Left lung (tissue), 4 donors: ENCODE measurements at regions not wholly inside any gene's neighbourhood (a gene's known extent, or its start where the extent isn't known, plus 50 kb on each side); places are given as distances from the start of the nearest gene placed in this dataset.
"Not testable (repeated sequence)": the region's sequence is repeated elsewhere in the genome, so short reads cannot be mapped to it uniquely, and the experiment has no call there.

Experiments
- ATAC-seq: fragments of 200-7000 bp; cut with Tn5 transposase; one replicate; pipeline ENCODE4 v1.9.1; 2020; ENCODE audit warnings: moderate library complexity
- DNase-seq, 4 donors: peaks; one replicate each; pipeline ENCODE4 v3.0.0-alpha.2; 2013 to 2020
- H3K27ac ChIP-seq, 2 donors: fragments of 200-600 bp; sonication (generic) in 1 of 2; one replicate each; pipeline versions ENCODE4 v1.5.0 to v1.8.0; 2020 to 2021
- H3K27me3 ChIP-seq, 2 donors: fragments of 200-600 bp; sonication (generic) in 1 of 2; one replicate each; pipeline versions ENCODE4 v1.5.0 to v1.8.0; 2020 to 2021
- H3K36me3 ChIP-seq, 2 donors: fragments of 200-600 bp; sonication (generic) in 1 of 2; one replicate each; pipeline versions ENCODE4 v1.5.0 to v1.8.0; 2020 to 2021
- H3K4me1 ChIP-seq, 2 donors: fragments of 200-600 bp; one replicate each; pipeline ENCODE4 v1.8.0; 2021
- H3K4me3 ChIP-seq, 2 donors: fragments of 200-600 bp; sonication (generic) in 1 of 2; one replicate each; pipeline versions ENCODE4 v1.5.0 to v1.8.0; 2020 to 2021; ENCODE audit warnings: mild to moderate bottlenecking in 1 of 2
- H3K9me3 ChIP-seq, 2 donors: fragments of 200-600 bp; sonication (generic) in 1 of 2; one replicate each; pipeline versions ENCODE4 v1.5.0 to v1.8.0; 2020 to 2021
- intact Hi-C, 2 donors: fragments of 100-400 bp; cut with DNase I; formaldehyde crosslinking; loops; one replicate each; pipeline versions ENCODE4 v1.11.2 to v1.14.2; 2022
- TF ChIP-seq, protein P1 (sequence below), 2 donors: fragments of 200-600 bp; sonication (generic) in 1 of 2; IDR thresholded peaks; one replicate each; pipeline versions ENCODE4 v1.5.0 to v1.8.0; 2021; ENCODE audit warnings: antibody characterized with exemption in 2 of 2
- donor health status: DM: no; HTN: yes; CAD: no.
- donor health status: DM: no; HTN: no; CAD: no.

DNA sequence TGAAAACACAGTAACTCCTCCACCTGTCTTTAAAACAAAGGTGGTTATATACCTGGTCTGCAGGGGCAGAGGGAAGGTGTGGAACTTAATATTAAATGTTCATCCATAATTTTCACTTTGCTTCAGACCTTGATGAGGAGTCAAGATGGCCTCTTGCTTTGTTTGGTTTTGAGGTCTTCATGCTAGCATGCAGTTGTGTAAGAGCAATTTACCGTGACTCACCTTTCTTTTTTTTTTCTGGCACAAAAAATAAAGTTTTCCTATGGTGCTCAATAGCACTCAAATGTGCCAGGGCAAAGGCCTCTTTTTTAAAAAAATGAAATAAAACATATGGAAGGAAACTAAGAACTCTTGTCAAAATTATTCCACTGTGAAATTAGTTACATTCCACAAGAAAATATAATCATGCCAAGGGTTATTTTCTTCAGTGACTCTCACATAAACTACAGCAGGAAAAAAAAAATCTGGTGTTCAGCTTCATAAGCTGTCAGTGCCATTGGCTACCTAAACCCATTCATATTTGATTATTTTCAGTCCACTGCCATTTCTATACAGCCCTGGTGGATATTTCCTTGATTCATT is 128.2 kb downstream of the SLC7A11 start:
- intact Hi-C loops, result no loop called here
- H3K9me3 ChIP-seq, result no peaks in the 10 kb centered on the region
- H3K36me3 ChIP-seq, result no peaks in the 10 kb centered on the region
- no peaks in the 10 kb centered on the region for H3K4me1 ChIP-seq
- no peaks in the 10 kb centered on the region for H3K27me3 ChIP-seq
- TF ChIP-seq, protein P1, sequence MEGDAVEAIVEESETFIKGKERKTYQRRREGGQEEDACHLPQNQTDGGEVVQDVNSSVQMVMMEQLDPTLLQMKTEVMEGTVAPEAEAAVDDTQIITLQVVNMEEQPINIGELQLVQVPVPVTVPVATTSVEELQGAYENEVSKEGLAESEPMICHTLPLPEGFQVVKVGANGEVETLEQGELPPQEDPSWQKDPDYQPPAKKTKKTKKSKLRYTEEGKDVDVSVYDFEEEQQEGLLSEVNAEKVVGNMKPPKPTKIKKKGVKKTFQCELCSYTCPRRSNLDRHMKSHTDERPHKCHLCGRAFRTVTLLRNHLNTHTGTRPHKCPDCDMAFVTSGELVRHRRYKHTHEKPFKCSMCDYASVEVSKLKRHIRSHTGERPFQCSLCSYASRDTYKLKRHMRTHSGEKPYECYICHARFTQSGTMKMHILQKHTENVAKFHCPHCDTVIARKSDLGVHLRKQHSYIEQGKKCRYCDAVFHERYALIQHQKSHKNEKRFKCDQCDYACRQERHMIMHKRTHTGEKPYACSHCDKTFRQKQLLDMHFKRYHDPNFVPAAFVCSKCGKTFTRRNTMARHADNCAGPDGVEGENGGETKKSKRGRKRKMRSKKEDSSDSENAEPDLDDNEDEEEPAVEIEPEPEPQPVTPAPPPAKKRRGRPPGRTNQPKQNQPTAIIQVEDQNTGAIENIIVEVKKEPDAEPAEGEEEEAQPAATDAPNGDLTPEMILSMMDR (IDR thresholded peaks at IDR 0.05), result no peak
- H3K27ac ChIP-seq, result no peak overlapping the region
- ATAC-seq, result no peak
- no peak overlapping the region for H3K4me3 ChIP-seq
- DNase-seq, result no peak

DNA sequence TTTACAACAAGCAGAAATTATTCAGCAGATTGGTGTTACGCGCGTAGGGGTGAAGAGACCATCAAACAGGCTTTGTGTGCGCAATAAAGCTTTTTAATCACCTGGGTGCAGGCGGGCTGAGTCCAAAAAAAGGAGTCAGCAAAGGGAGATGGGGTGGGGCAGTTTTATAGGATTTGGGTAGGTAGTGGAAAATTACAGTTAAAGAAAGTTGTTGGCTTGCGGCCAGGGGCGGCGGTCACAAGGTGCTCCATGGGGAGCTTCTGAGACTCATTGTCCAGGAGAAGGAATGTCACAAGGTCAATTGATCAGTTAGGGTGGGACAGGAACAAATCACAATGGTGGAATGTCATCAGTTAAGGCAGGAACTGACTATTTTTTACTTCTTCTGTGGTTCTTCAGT is 129.3 kb downstream of the SLC7A11 start:
- intact Hi-C loops, H3K4me1 ChIP-seq, ATAC-seq: not testable (repeated sequence)

DNA sequence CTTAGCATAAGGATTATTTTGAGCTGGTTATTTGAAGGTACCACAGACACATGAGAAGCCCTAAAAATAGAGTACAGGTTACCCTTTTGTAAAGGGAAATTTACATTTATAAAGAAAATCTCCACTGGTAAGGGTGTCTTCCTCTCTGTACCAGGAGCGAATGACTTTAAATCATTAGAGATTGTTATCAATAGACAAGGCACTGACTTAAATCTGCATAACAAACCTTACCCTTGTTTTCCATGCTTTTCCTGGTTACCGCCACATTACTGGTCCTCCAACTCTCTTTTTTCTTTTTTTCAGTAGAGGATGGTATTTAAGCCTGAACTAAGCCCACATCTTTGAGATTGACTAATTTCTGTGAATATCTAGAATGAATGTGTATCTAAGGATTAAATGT is 129.8 kb downstream of the SLC7A11 start:
- Histone ChIP-seq H3K4me1 (no peaks in the 10 kb centered on the region), H3K36me3 (no peaks in the 10 kb centered on the region), H3K27ac (no peak overlapping the region), H3K4me3 (no peak overlapping the region), H3K27me3 (no peaks in the 10 kb centered on the region), H3K9me3 (peaks cover 0 to 5% of the 10 kb centered on the region in 2 donors)
- DNase-seq (no peak), ATAC-seq (no peak)
- intact Hi-C loops, result no loop called here
- TF ChIP-seq, protein P1 (IDR thresholded peaks at IDR 0.05), result no peak

More for the DNA sequence above, 129.3 kb downstream of the SLC7A11 start:
- H3K27ac ChIP-seq, H3K27me3 ChIP-seq, H3K9me3 ChIP-seq, DNase-seq, H3K36me3 ChIP-seq, H3K4me3 ChIP-seq: not testable (repeated sequence)

- Histone ChIP-seq H3K4me1 (no peaks in the 10 kb centered on the region), H3K27me3 (no peaks in the 10 kb centered on the region), H3K36me3 (no peaks in the 10 kb centered on the region), H3K27ac (no peak overlapping the region), H3K4me3 (no peak overlapping the region), H3K9me3 (peaks cover 0 to 5% of the 10 kb centered on the region in 2 donors)
- TF ChIP-seq, protein P1 (IDR thresholded peaks at IDR 0.05), result no peak
- ATAC-seq (no peak), DNase-seq (no peak)
- intact Hi-C loops, result no loop called here
These were observed 130.6 kb downstream of the SLC7A11 start for GRCh38 chr4:138111462-138112000.

- DNase-seq (no peak), ATAC-seq (no peak)
- intact Hi-C loops, result no loop called here
- H3K9me3 ChIP-seq, result peaks cover 0 to 5% of the 10 kb centered on the region in 2 donors
- H3K4me3 ChIP-seq, result no peak overlapping the region
- H3K27me3 ChIP-seq, result no peaks in the 10 kb centered on the region
- no peaks in the 10 kb centered on the region for H3K4me1 ChIP-seq
- TF ChIP-seq, protein P1 (IDR thresholded peaks at IDR 0.05), result no peak
- H3K27ac ChIP-seq, result no peak overlapping the region
- no peaks in the 10 kb centered on the region for H3K36me3 ChIP-seq
These were observed 131.3 kb downstream of the SLC7A11 start for GRCh38 chr4:138110815-138111214.

DNA sequence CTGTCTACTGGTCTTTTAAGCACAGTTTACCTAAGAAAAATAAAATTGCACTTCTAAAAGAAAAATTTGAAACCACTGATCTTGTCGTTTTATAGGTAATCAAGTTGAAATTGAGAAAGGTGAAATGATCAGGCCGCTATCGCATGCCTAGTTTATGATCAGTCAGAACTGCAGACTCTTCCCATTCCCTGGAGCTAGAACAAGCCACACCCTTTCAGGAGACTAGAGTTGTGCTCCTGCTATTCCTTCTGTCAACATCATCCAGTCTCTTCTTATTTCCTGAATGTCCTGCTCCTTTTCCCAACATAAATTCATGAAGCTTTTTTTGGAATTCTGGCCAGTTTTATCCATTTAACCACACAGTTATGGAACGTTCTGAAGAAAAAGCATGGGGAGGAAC is 135.1 kb downstream of the SLC7A11 start:
- Histone ChIP-seq H3K9me3 (peaks cover 0 to 5% of the 10 kb centered on the region in 2 donors), H3K27me3 (no peaks in the 10 kb centered on the region), H3K27ac (no peak overlapping the region), H3K36me3 (no peaks in the 10 kb centered on the region), H3K4me1 (no peaks in the 10 kb centered on the region), H3K4me3 (no peak overlapping the region)
- no peak for DNase-seq
- TF ChIP-seq, protein P1 (IDR thresholded peaks at IDR 0.05), result no peak
- intact Hi-C loops, result no loop called here
- ATAC-seq, result no peak
